ENCODE measurements at regions not wholly inside any gene's neighbourhood (a gene's known extent, or its start where the extent isn't known, plus 50 kb on each side); places are given as distances from the start of the nearest gene placed in this dataset.
"Not testable (repeated sequence)": the region's sequence is repeated elsewhere in the genome, so short reads cannot be mapped to it uniquely, and the experiment has no call there.

- H3K4me1 ChIP-seq = no peaks in the 10 kb centered on the region
- WGBS, 2 donors = 86 to 92% methylated on average over 2 of the region's 2 CpGs
- no peaks in the 10 kb centered on the region for H3K36me3 ChIP-seq
- H3K27me3 ChIP-seq = no peaks in the 10 kb centered on the region
- no peak for DNase-seq
- H3K9me3 ChIP-seq = no peaks in the 10 kb centered on the region
- H3K27ac ChIP-seq = no peak overlapping the region
- no peak for ATAC-seq (ENCODE audit: low FRiP score in 2 of 2)
- H3K4me3 ChIP-seq = no peak overlapping the region
- TF ChIP-seq, protein P1, sequence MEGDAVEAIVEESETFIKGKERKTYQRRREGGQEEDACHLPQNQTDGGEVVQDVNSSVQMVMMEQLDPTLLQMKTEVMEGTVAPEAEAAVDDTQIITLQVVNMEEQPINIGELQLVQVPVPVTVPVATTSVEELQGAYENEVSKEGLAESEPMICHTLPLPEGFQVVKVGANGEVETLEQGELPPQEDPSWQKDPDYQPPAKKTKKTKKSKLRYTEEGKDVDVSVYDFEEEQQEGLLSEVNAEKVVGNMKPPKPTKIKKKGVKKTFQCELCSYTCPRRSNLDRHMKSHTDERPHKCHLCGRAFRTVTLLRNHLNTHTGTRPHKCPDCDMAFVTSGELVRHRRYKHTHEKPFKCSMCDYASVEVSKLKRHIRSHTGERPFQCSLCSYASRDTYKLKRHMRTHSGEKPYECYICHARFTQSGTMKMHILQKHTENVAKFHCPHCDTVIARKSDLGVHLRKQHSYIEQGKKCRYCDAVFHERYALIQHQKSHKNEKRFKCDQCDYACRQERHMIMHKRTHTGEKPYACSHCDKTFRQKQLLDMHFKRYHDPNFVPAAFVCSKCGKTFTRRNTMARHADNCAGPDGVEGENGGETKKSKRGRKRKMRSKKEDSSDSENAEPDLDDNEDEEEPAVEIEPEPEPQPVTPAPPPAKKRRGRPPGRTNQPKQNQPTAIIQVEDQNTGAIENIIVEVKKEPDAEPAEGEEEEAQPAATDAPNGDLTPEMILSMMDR (IDR thresholded peaks at IDR 0.05) = no peak
- TF ChIP-seq POLR2AphosphoS5 (IDR thresholded peaks at IDR 0.05) = no peak
- TF ChIP-seq EP300 (IDR thresholded peaks at IDR 0.05) = no peak
- TF ChIP-seq POLR2A (IDR thresholded peaks at IDR 0.05) = no peak
These were observed 823.0 kb upstream of the ATXN7L3B start for GRCh38 chr12:73714655-73715054.

- H3K4me1 ChIP-seq; DNase-seq; H3K27me3 ChIP-seq; H3K36me3 ChIP-seq; ATAC-seq (ENCODE audit: low FRiP score in 2 of 2); H3K27ac ChIP-seq; H3K9me3 ChIP-seq; H3K4me3 ChIP-seq: not testable (repeated sequence)
- WGBS, 2 donors = 55 to 63% methylated on average over 2 of the region's 2 CpGs
These were observed 821.5 kb upstream of the ATXN7L3B start for GRCh38 chr12:73716143-73716542.

- no peak overlapping the region for H3K27ac ChIP-seq
- 90 to 93% methylated on average over 5 of the region's 5 CpGs for WGBS, 2 donors
- ATAC-seq (ENCODE audit: low FRiP score in 2 of 2) (no peak), DNase-seq (no peak)
- no peak for TF ChIP-seq POLR2A (IDR thresholded peaks at IDR 0.05)
- no peak for TF ChIP-seq EP300 (IDR thresholded peaks at IDR 0.05)
- TF ChIP-seq, protein P1 (IDR thresholded peaks at IDR 0.05) = no peak
- no peaks in the 10 kb centered on the region for H3K4me1 ChIP-seq
- no peak overlapping the region for H3K4me3 ChIP-seq
- H3K9me3 ChIP-seq = no peaks in the 10 kb centered on the region
- H3K36me3 ChIP-seq = no peaks in the 10 kb centered on the region
- H3K27me3 ChIP-seq = no peaks in the 10 kb centered on the region
These were observed 818.4 kb upstream of the ATXN7L3B start for GRCh38 chr12:73719223-73719622.

- DNase-seq (no peak), ATAC-seq (ENCODE audit: low FRiP score in 2 of 2) (no peak)
- WGBS, 2 donors = 83 to 87% methylated on average over 6 of the region's 6 CpGs
- H3K9me3 ChIP-seq = no peaks in the 10 kb centered on the region
- no peaks in the 10 kb centered on the region for H3K4me1 ChIP-seq
- TF ChIP-seq POLR2AphosphoS5 (IDR thresholded peaks at IDR 0.05) = no peak
- no peak for TF ChIP-seq EP300 (IDR thresholded peaks at IDR 0.05)
- TF ChIP-seq, protein P1 (IDR thresholded peaks at IDR 0.05) = no peak
- TF ChIP-seq POLR2A (IDR thresholded peaks at IDR 0.05) = no peak
- H3K27me3 ChIP-seq = no peaks in the 10 kb centered on the region
- H3K27ac ChIP-seq = no peak overlapping the region
- H3K4me3 ChIP-seq = no peak overlapping the region
- no peaks in the 10 kb centered on the region for H3K36me3 ChIP-seq
These were observed 810.8 kb upstream of the ATXN7L3B start for GRCh38 chr12:73726881-73727280.

GRCh38 chr12:73731658-73732057, 806.0 kb upstream of the ATXN7L3B start:
- DNase-seq (no peak), ATAC-seq (ENCODE audit: low FRiP score in 2 of 2) (no peak)
- TF ChIP-seq POLR2AphosphoS5 (IDR thresholded peaks at IDR 0.05) (no peak), POLR2A (IDR thresholded peaks at IDR 0.05) (no peak), EP300 (IDR thresholded peaks at IDR 0.05) (no peak)
- TF ChIP-seq, protein P1 (IDR thresholded peaks at IDR 0.05) = no peak
- no peak overlapping the region for H3K4me3 ChIP-seq
- H3K9me3 ChIP-seq = no peaks in the 10 kb centered on the region
- WGBS, 2 donors = 64 to 71% methylated on average over 1 of the region's 1 CpG
- no peaks in the 10 kb centered on the region for H3K27me3 ChIP-seq
- H3K36me3 ChIP-seq = no peaks in the 10 kb centered on the region
- no peak overlapping the region for H3K27ac ChIP-seq
- no peaks in the 10 kb centered on the region for H3K4me1 ChIP-seq
